Calu3 (cell line): ENCODE measurements at regions not wholly inside any gene's neighbourhood (a gene's known extent, or its start where the extent isn't known, plus 50 kb on each side); places are given as distances from the start of the nearest gene placed in this dataset.

ENCODE experiments used
- BruUV-seq: library from RNA; stranded (reverse); fragments of 400-500 nt; replicated peaks from 2 replicates; lab custom pipeline; 2021; lab: Mats Ljungman, UMichigan
- CTCF ChIA-PET: fragments of 300-600 bp; sonication (Branson Sonifier 250); formaldehyde crosslinking; loops from one replicate; lab custom pipeline; 2022; ENCODE audit warnings: antibody characterized with exemption; lab: Charles Lee
- DNase-seq: peaks from one replicate; pipeline ENCODE4 v3.0.0; 2022
- H3K27ac Mint-ChIP-seq: one replicate; pipeline ENCODE4 v1.8.0; 2022; ENCODE audit warnings: mixed read lengths; ENCODE audit not compliant: unreplicated experiment
- H3K27me3 Mint-ChIP-seq: one replicate; pipeline ENCODE4 v1.8.0; 2022; ENCODE audit warnings: mixed read lengths; ENCODE audit not compliant: unreplicated experiment
- H3K36me3 Mint-ChIP-seq: one replicate; pipeline ENCODE4 v1.8.0; 2022; ENCODE audit warnings: mild to moderate bottlenecking, moderate library complexity, mixed read lengths; ENCODE audit not compliant: insufficient read depth, unreplicated experiment
- H3K4me1 Mint-ChIP-seq: one replicate; pipeline ENCODE4 v1.8.0; 2022; ENCODE audit warnings: mild to moderate bottlenecking, low read depth, mixed read lengths; ENCODE audit not compliant: unreplicated experiment
- H3K4me3 Mint-ChIP-seq: one replicate; pipeline ENCODE4 v1.8.0; 2022; ENCODE audit warnings: mild to moderate bottlenecking, low read depth, moderate library complexity, mixed read lengths; ENCODE audit not compliant: unreplicated experiment
- H3K9me3 Mint-ChIP-seq: one replicate; pipeline ENCODE4 v1.8.0; 2022; ENCODE audit warnings: low read depth, mixed read lengths; ENCODE audit not compliant: unreplicated experiment
- intact Hi-C: fragments of 100-400 bp; cut with micrococcal nuclease; formaldehyde crosslinking; loops from one replicate; pipeline ENCODE4 v1.10.0; 2022; ENCODE audit not compliant: unreplicated experiment
- TF ChIP-seq, protein P1 (sequence below): fragments of 200-600 bp; IDR thresholded peaks from one replicate; pipeline ENCODE4 v1.8.0; 2022; ENCODE audit warnings: antibody characterized with exemption; ENCODE audit not compliant: unreplicated experiment

DNA sequence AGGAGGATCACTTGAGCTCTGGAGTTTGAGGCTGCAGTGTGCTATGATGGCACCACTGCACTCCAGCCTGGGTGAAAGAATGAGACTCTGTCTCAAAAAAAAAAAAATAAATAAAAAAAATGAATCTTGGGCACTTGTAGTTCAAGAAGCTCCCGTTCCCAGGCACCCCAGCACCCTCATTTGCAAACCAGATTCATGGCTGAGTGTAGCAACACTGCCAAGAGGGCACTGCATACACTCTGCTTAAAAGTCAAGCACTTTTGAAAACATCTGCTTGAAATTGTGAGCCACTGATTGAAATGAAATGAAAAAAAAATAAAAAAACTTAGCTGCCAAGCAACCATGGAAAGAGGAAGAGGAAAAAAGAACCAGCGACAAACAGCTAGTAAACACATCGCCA lies 124.7 kb upstream of the SASH1 start:
- H3K4me3 Mint-ChIP-seq = no peak overlapping the region
- no peak for DNase-seq
- H3K9me3 Mint-ChIP-seq = no peaks in the 10 kb centered on the region
- intact Hi-C loops = no loop called here
- no peaks in the 10 kb centered on the region for H3K27me3 Mint-ChIP-seq
- H3K27ac Mint-ChIP-seq = no peak overlapping the region
- TF ChIP-seq, protein P1, sequence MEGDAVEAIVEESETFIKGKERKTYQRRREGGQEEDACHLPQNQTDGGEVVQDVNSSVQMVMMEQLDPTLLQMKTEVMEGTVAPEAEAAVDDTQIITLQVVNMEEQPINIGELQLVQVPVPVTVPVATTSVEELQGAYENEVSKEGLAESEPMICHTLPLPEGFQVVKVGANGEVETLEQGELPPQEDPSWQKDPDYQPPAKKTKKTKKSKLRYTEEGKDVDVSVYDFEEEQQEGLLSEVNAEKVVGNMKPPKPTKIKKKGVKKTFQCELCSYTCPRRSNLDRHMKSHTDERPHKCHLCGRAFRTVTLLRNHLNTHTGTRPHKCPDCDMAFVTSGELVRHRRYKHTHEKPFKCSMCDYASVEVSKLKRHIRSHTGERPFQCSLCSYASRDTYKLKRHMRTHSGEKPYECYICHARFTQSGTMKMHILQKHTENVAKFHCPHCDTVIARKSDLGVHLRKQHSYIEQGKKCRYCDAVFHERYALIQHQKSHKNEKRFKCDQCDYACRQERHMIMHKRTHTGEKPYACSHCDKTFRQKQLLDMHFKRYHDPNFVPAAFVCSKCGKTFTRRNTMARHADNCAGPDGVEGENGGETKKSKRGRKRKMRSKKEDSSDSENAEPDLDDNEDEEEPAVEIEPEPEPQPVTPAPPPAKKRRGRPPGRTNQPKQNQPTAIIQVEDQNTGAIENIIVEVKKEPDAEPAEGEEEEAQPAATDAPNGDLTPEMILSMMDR = no peak
- no peaks in the 10 kb centered on the region for H3K36me3 Mint-ChIP-seq
- CTCF ChIA-PET = interaction anchor here (1.3 kb wide), 1 partner anchor 26 kb away, joined by 3 read pairs; no protein-coding TSS in a partner anchor
- H3K4me1 Mint-ChIP-seq = peaks cover 11% of the 10 kb centered on the region
- no TSS peak for BruUV-seq

DNA sequence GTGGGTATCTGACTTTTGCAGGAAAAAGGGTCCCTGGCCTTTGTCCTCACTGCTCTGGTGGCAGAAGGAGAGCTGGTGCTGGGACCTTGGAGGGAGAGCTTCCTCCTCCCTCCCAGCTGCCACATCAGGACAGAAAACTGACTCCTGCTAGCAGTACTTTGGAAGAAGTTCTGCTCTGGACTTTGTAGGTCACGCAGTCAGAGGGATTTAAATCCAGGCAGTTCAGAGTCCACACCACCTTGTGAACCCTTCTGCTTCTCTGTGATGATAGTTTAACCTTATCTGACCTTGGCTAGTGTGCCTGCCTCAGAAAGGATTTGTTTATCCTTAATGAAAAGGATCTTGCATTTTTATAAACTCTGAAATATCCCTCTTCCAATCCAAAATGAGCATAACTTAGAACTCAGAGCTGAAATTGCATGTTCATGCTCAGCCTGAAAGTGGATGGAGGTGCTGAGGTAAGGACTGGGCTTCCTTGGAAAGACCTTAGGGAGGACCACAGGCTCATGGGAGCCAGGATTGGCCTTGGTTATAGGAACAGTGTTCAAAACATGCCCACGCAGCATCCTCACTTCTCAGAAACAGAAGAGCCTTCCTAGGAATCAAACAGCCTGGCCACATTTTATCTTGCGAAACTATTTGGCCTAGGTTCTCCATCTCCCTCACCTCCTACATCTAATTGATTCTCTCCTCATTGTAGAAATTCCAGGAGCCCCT lies 123.9 kb upstream of the SASH1 start:
- DNase-seq = no peak
- intact Hi-C loops = no loop called here
- Mint-ChIP-seq H3K36me3 (no peaks in the 10 kb centered on the region), H3K27ac (no peak overlapping the region), H3K27me3 (no peaks in the 10 kb centered on the region), H3K4me3 (no peak overlapping the region), H3K9me3 (no peaks in the 10 kb centered on the region), H3K4me1 (peaks cover 11% of the 10 kb centered on the region)
- TF ChIP-seq, protein P1 = no peak
- no TSS peak for BruUV-seq
- CTCF ChIA-PET = interaction anchor here (1.3 kb wide), 1 partner anchor 27 kb away, joined by 3 read pairs; no protein-coding TSS in a partner anchor

DNA sequence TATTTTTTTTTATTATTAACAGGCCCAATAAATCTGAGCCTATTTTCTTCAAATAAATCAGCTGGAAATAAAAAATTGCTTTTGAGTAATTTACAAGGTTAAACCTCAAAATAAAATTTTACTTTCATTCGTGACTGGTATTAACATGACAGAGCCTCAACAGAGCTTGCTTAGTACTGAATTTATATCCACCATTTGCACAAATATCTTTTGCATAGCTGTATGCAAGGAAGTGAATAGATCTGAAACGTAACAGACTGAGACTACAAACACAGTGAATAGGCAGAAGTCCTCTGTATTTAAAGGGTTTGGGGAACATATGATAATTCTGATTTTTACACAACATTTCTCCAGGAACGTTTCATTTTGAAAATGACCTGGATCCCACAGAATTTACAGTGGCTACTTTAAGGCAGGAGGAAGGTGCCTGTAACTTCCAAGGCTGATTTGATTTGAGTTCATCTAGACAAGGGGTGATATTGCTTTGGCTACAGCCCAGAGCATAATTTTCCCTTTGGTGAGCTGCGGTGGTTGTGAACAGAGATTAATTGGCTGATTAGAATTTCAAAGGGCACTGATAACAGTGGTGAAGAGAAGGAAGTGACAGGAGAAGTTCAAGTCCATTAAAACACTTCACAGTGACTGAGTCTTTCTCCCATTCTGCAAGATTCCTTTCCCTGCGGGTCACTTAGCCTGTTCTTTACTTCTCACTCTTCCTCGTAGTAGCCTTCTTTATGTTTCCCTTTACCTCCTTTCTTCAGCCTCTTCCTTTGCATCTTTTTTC lies 121.2 kb upstream of the SASH1 start:
- no TSS peak for BruUV-seq
- CTCF ChIA-PET = no interaction called here
- intact Hi-C loops = no loop called here
- DNase-seq = no peak
- no peaks in the 10 kb centered on the region for H3K36me3 Mint-ChIP-seq
- H3K27me3 Mint-ChIP-seq = no peaks in the 10 kb centered on the region
- H3K9me3 Mint-ChIP-seq = no peaks in the 10 kb centered on the region
- no peak overlapping the region for H3K27ac Mint-ChIP-seq
- peaks cover 11% of the 10 kb centered on the region for H3K4me1 Mint-ChIP-seq
- TF ChIP-seq, protein P1 = no peak
- H3K4me3 Mint-ChIP-seq = no peak overlapping the region

DNA sequence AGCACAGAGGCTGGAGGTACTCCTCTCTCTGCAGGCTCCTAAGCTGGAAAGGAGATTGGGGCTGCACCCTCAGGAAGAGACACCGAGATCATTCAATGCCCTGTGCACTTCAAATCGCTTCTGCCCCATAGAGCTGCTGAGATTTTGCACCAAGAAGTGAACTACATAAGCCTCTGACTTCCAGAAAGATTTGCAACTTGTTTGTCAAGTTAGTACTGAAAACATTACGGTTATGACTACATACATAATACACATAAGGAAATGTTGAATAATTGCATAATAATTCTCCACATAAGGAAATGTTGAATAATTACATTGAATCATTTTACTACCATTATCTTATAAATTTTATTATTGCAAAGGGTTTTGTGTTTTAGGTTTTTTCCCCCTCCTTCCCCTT lies 120.3 kb upstream of the SASH1 start:
- CTCF ChIA-PET = no interaction called here
- BruUV-seq = no TSS peak

More for the DNA sequence above, 120.3 kb upstream of the SASH1 start:
- intact Hi-C loops = no loop called here
- Mint-ChIP-seq H3K36me3 (no peaks in the 10 kb centered on the region), H3K4me1 (peaks cover 11% of the 10 kb centered on the region), H3K9me3 (no peaks in the 10 kb centered on the region), H3K27me3 (no peaks in the 10 kb centered on the region), H3K4me3 (no peak overlapping the region), H3K27ac (no peak overlapping the region)
- TF ChIP-seq, protein P1 = no peak
- no peak for DNase-seq
